Neuron (in vitro differentiated cells): ENCODE measurements at regions not wholly inside any gene's neighbourhood (a gene's known extent, or its start where the extent isn't known, plus 50 kb on each side); places are given as distances from the start of the nearest gene placed in this dataset.

ENCODE experiments used
- H2AFZ ChIP-seq: one replicate; pipeline ENCODE4 v1.6.1; 2013; ENCODE audit warnings: low read depth, mild to moderate bottlenecking, inconsistent platforms, low read length, moderate library complexity
- H3K27me3 ChIP-seq: one replicate; pipeline ENCODE4 v1.6.1; 2013; ENCODE audit warnings: low read length; ENCODE audit not compliant: insufficient read depth
- H3K36me3 ChIP-seq: one replicate; pipeline ENCODE4 v1.6.1; 2013; ENCODE audit warnings: low read length; ENCODE audit not compliant: insufficient read depth
- H3K4me1 ChIP-seq: one replicate; pipeline ENCODE4 v1.6.1; 2013; ENCODE audit warnings: low read length; ENCODE audit not compliant: insufficient read depth
- H3K4me3 ChIP-seq: 2 replicates; pipeline ENCODE4 v1.5.1; 2013; ENCODE audit warnings: mild to moderate bottlenecking, low read length, moderate library complexity
- H3K9me3 ChIP-seq: one replicate; pipeline ENCODE4 v1.6.1; 2013; ENCODE audit warnings: low read length

DNA sequence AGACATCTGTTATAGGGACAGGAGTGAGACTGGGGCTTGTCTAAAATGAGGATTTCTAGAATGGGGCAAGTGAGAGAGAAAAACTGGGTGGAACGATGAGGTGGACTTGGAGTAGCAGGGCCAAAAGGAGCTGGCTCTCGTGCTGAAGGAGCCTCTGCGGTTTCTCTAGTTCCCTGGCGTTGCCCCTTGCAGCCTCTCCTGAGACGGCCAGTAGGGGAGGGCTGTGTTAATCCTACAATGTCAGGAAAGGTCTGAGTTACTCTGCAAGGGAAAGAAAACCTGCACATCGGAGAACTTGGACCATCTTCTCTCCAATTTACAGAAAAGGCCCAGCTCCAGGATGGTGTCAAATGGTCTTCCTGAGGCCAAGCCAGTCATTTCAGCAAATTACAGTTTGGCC lies 963.8 kb upstream of the FLRT2 start:
- Histone ChIP-seq H3K4me3 (no peak overlapping the region), H3K36me3 (no peaks in the 10 kb centered on the region)

GRCh38 chr14:84575681-84576080 lies 954.3 kb upstream of the FLRT2 start:
- no peaks in the 10 kb centered on the region for H3K27me3 ChIP-seq
- H3K9me3 ChIP-seq: no peaks in the 10 kb centered on the region
- H3K4me3 ChIP-seq: no peak overlapping the region
- no peak overlapping the region for H2AFZ ChIP-seq
- peaks cover 7% of the 10 kb centered on the region for H3K4me1 ChIP-seq
- H3K36me3 ChIP-seq: no peaks in the 10 kb centered on the region

More for the DNA sequence above, 963.8 kb upstream of the FLRT2 start:
- Histone ChIP-seq H3K4me1 (no peaks in the 10 kb centered on the region), H3K27me3 (no peaks in the 10 kb centered on the region), H3K9me3 (peaks cover 2% of the 10 kb centered on the region), H2AFZ (no peak overlapping the region)

DNA sequence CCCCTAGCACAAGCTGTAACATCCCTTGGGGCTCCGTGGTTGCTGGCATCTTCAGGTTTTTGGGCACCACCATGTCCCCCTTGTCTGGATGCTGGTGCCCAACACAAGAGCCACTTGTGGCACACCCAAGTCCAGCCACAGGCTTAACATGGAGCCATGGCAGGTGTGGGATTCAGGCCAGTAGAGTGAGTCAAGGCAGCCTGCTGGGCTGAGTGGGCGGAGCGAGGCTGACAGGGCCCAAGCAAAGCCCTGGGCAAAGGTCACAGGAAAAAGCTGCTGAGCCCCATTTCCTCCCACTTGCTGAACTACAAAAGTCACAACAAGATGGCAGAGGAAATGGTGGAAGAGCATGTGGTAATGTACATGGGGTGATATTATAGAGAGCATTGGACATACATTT lies 950.7 kb upstream of the FLRT2 start:
- Histone ChIP-seq H2AFZ (no peak overlapping the region), H3K9me3 (no peaks in the 10 kb centered on the region), H3K27me3 (no peaks in the 10 kb centered on the region), H3K4me3 (no peak overlapping the region), H3K36me3 (no peaks in the 10 kb centered on the region), H3K4me1 (peaks cover 2% of the 10 kb centered on the region)

- H3K9me3 ChIP-seq: no peaks in the 10 kb centered on the region
Observed at GRCh38 chr14:84581041-84581440, 948.9 kb upstream of the FLRT2 start.

DNA sequence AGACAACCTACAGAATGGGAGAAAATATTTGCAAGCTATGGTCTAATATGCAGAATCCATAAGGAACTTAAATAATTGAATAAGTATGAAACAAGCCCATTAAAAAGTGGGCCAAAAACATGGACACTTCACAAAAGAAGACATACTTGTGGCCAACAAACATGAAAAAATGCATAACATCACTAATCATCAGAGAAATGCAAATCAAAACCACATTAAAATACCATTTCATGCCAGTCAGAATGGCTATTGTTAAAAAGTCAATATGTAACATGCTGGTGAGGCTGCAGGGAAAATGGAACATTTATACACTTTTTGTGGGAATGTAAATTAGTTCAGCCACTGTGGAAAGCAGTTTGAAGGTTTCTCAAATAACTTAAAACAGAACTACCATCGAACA lies 945.4 kb upstream of the FLRT2 start:
- Histone ChIP-seq H3K9me3 (no peaks in the 10 kb centered on the region), H2AFZ (no peak overlapping the region), H3K4me1 (peaks cover 6% of the 10 kb centered on the region), H3K36me3 (no peaks in the 10 kb centered on the region), H3K4me3 (no peak overlapping the region), H3K27me3 (no peaks in the 10 kb centered on the region)

More at GRCh38 chr14:84581041-84581440, 948.9 kb upstream of the FLRT2 start:
- Histone ChIP-seq H3K36me3 (no peaks in the 10 kb centered on the region), H2AFZ (no peak overlapping the region), H3K4me1 (peaks cover 6% of the 10 kb centered on the region), H3K27me3 (no peaks in the 10 kb centered on the region), H3K4me3 (no peak overlapping the region)

- no peaks in the 10 kb centered on the region for H3K4me1 ChIP-seq
- no peaks in the 10 kb centered on the region for H3K36me3 ChIP-seq
- no peak overlapping the region for H3K4me3 ChIP-seq
- no peaks in the 10 kb centered on the region for H3K9me3 ChIP-seq
- no peaks in the 10 kb centered on the region for H3K27me3 ChIP-seq
- no peak overlapping the region for H2AFZ ChIP-seq
Observed at GRCh38 chr14:84591827-84592445, 938.0 kb upstream of the FLRT2 start.

GRCh38 chr14:84592770-84593169 lies 937.2 kb upstream of the FLRT2 start:
- Histone ChIP-seq H3K9me3 (no peaks in the 10 kb centered on the region), H3K36me3 (no peaks in the 10 kb centered on the region), H3K4me1 (no peaks in the 10 kb centered on the region), H3K27me3 (no peaks in the 10 kb centered on the region), H3K4me3 (no peak overlapping the region), H2AFZ (no peak overlapping the region)

DNA sequence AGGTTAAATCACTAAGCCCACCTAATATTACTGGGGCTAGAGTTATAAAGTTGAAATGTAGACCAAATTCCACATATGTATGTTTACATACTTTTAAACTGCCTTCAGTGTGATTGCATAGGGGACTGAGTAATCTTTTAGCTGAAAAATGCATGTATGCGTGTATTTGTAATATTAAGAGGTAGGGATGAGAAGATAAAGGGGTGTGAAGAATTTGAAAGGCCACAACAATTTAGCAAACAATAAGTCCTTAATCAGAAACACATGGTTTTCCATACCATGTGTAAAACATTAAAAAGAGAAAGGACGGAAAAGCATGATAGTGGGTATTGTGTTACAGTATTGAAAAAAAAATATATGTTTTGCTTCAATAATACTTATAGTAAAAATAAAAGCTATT lies 919.9 kb upstream of the FLRT2 start:
- Histone ChIP-seq H3K9me3 (no peaks in the 10 kb centered on the region), H3K4me1 (no peaks in the 10 kb centered on the region), H3K4me3 (no peak overlapping the region), H3K36me3 (no peaks in the 10 kb centered on the region), H3K27me3 (no peaks in the 10 kb centered on the region), H2AFZ (no peak overlapping the region)

DNA sequence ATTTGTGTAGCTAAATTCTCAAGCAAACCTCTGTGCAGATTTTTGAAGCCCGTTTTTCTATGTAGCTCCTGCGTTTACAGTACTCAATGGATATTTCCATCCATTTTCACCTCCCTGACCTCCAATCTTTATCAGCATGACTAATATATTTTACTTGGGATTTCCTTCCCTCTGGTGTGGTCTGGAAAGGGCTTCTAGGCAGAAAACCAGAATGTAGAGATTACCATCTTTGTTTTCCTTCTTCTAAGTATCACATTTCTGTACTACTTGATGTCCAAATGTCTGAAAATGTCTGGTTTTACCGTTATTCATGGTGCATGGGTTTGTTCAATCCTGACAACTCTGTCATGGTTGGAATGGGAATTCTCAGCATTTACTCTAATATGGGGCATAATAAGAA lies 907.6 kb upstream of the FLRT2 start:
- no peaks in the 10 kb centered on the region for H3K36me3 ChIP-seq
- no peaks in the 10 kb centered on the region for H3K27me3 ChIP-seq
- H2AFZ ChIP-seq: no peak overlapping the region
- no peaks in the 10 kb centered on the region for H3K4me1 ChIP-seq
- H3K4me3 ChIP-seq: no peak overlapping the region
- H3K9me3 ChIP-seq: no peaks in the 10 kb centered on the region

DNA sequence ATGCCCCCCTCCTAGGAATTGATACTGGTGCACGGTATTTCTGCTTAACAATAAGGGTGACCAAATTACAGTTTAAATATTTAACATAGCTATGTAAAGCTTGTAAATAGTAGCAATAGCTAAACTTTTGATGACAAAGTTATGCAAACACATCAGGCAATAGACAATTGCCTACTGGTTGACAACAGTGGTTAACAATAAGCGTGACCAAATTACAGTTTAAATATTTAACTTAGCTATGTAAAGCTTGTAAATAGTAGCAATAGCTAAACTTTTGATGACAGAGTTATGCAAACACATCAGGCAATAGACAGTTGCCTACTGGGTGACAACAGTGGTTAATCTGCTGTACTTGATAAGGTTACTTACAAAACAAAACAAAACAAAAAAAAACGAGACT lies 886.5 kb upstream of the FLRT2 start:
- Histone ChIP-seq H3K9me3 (no peaks in the 10 kb centered on the region), H2AFZ (no peak overlapping the region), H3K36me3 (no peaks in the 10 kb centered on the region), H3K4me1 (no peaks in the 10 kb centered on the region), H3K27me3 (no peaks in the 10 kb centered on the region), H3K4me3 (no peak overlapping the region)

DNA sequence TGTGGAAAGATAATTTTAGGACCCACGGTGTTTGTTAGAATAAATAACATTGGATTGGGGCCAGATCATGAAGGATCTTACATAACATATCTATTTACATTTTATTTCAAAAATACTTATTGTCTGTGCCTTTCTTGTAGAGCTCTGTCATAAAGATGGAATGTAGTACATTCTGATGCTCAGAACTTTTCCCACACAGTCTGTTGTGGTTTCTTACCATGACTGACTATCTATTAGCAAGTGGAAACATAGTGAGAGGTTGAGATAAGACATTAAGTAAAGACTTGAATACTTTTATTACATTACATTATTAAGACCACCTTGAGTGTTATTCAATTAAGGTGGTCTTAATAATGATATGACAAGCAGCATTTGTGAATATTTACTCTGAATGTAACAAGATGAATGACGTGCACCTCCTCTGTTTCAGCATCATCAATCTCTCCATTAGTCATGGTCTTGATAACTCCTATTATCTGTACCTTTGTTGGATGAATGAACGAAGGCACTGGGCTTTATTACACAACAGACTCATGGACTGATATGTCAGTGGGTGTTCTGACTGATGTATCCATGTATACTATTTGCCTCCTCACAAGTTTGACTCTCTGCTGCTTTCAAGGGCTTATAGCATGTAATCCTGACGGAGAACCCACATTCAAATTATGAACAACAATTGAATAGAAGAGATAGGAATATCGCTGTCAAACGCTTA lies 883.0 kb upstream of the FLRT2 start:
- Histone ChIP-seq H3K27me3 (no peaks in the 10 kb centered on the region), H3K4me3 (no peak overlapping the region), H3K9me3 (no peaks in the 10 kb centered on the region), H3K4me1 (no peaks in the 10 kb centered on the region), H2AFZ (no peak overlapping the region), H3K36me3 (no peaks in the 10 kb centered on the region)

- no peaks in the 10 kb centered on the region for H3K36me3 ChIP-seq
- no peaks in the 10 kb centered on the region for H3K4me1 ChIP-seq
- H3K4me3 ChIP-seq: no peak overlapping the region
- H3K27me3 ChIP-seq: no peaks in the 10 kb centered on the region
- no peaks in the 10 kb centered on the region for H3K9me3 ChIP-seq
- H2AFZ ChIP-seq: no peak overlapping the region
Observed at GRCh38 chr14:84655014-84655413, 874.9 kb upstream of the FLRT2 start.

GRCh38 chr14:84657911-84658310 lies 872.0 kb upstream of the FLRT2 start:
- no peak overlapping the region for H2AFZ ChIP-seq
- H3K9me3 ChIP-seq: no peaks in the 10 kb centered on the region
- H3K4me3 ChIP-seq: no peak overlapping the region
- no peaks in the 10 kb centered on the region for H3K4me1 ChIP-seq
- H3K27me3 ChIP-seq: no peaks in the 10 kb centered on the region
- no peaks in the 10 kb centered on the region for H3K36me3 ChIP-seq

- Histone ChIP-seq H3K4me1 (no peaks in the 10 kb centered on the region), H3K4me3 (no peak overlapping the region), H3K36me3 (no peaks in the 10 kb centered on the region), H3K27me3 (no peaks in the 10 kb centered on the region), H2AFZ (no peak overlapping the region), H3K9me3 (no peaks in the 10 kb centered on the region)
Observed at GRCh38 chr14:84670796-84671195, 859.1 kb upstream of the FLRT2 start.
